GM21526 (cell line): ENCODE measurements at regions not wholly inside any gene's neighbourhood (a gene's known extent, or its start where the extent isn't known, plus 50 kb on each side); places are given as distances from the start of the nearest gene placed in this dataset.
"Not testable (repeated sequence)": the region's sequence is repeated elsewhere in the genome, so short reads cannot be mapped to it uniquely, and the experiment has no call there.

ENCODE experiments used
- ATAC-seq: cut with Tn5 transposase; IDR thresholded peaks from one replicate; pipeline ENCODE4 v1.9.1; 2021; ENCODE audit warnings: moderate library complexity; ENCODE audit not compliant: unreplicated experiment, low FRiP score

- no peak for ATAC-seq
Observed at GRCh38 chr18:75779910-75780309, 352.4 kb upstream of the SMIM21 start.

- no peak for ATAC-seq
Observed at GRCh38 chr18:75779450-75779849, 351.9 kb upstream of the SMIM21 start.

GRCh38 chr18:75777630-75778029 lies 350.1 kb upstream of the SMIM21 start:
- no peak for ATAC-seq

- ATAC-seq: no peak
Observed at GRCh38 chr18:75775121-75775520, 347.6 kb upstream of the SMIM21 start.

- ATAC-seq: no peak
Observed at GRCh38 chr18:75773618-75774017, 346.1 kb upstream of the SMIM21 start.

GRCh38 chr18:75762758-75763157 lies 335.3 kb upstream of the SMIM21 start:
- no peak for ATAC-seq

GRCh38 chr18:75760208-75760607 lies 332.7 kb upstream of the SMIM21 start:
- ATAC-seq: no peak

GRCh38 chr18:75757951-75758350 lies 330.4 kb upstream of the SMIM21 start:
- no peak for ATAC-seq

GRCh38 chr18:75754433-75754832 lies 326.9 kb upstream of the SMIM21 start:
- no peak for ATAC-seq

- no peak for ATAC-seq
Observed at GRCh38 chr18:75753753-75754152, 326.2 kb upstream of the SMIM21 start.

- no peak for ATAC-seq
Observed at GRCh38 chr18:75752740-75753263, 325.3 kb upstream of the SMIM21 start.

GRCh38 chr18:75745147-75745546 lies 317.6 kb upstream of the SMIM21 start:
- ATAC-seq: no peak

- ATAC-seq: no peak
Observed at GRCh38 chr18:75742516-75742915, 315.0 kb upstream of the SMIM21 start.

GRCh38 chr18:75739682-75740081 lies 312.2 kb upstream of the SMIM21 start:
- ATAC-seq: no peak

- no peak for ATAC-seq
Observed at GRCh38 chr18:75735291-75735690, 307.8 kb upstream of the SMIM21 start.

GRCh38 chr18:75730249-75730648 lies 302.7 kb upstream of the SMIM21 start:
- ATAC-seq: no peak

GRCh38 chr18:75728621-75729020 lies 301.1 kb upstream of the SMIM21 start:
- no peak for ATAC-seq

GRCh38 chr18:75727456-75727855 lies 300.0 kb upstream of the SMIM21 start:
- no peak for ATAC-seq

- no peak for ATAC-seq
Observed at GRCh38 chr18:75723521-75724340, 296.2 kb upstream of the SMIM21 start.

- ATAC-seq: no peak
Observed at GRCh38 chr18:75714766-75715165, 287.3 kb upstream of the SMIM21 start.

- not testable (repeated sequence) for ATAC-seq
Observed at GRCh38 chr18:75712124-75712867, 284.8 kb upstream of the SMIM21 start.

GRCh38 chr18:75700561-75700960 lies 273.1 kb upstream of the SMIM21 start:
- no peak for ATAC-seq
